HepG2 (cell line): ENCODE measurements at regions not wholly inside any gene's neighbourhood (a gene's known extent, or its start where the extent isn't known, plus 50 kb on each side); places are given as distances from the start of the nearest gene placed in this dataset.

ENCODE experiments used
- ATAC-seq: fragments of 200-7000 bp; cut with Tn5 transposase; 3 replicates; pipeline ENCODE4 v1.9.1; 2020; ENCODE audit warnings: mild to moderate bottlenecking, moderate library complexity
- BruUV-seq: library from RNA; stranded (reverse); fragments of 400-500 nt; replicated peaks from 2 replicates; lab custom pipeline; 2021; lab: Mats Ljungman, UMichigan
- CTCF ChIA-PET: fragments of 300-600 bp; formaldehyde crosslinking; extraction: SDS; loops from one replicate; lab custom pipeline; 2021; ENCODE audit warnings: low total read pairs, inconsistent platforms, low intra/inter-chr PET ratio; lab: Yijun Ruan, JAX
- POLR2A ChIA-PET: fragments of 350-600 bp; sonication (Branson Sonifier 250); formaldehyde crosslinking; loops from one replicate; lab custom pipeline; 2020; ENCODE audit warnings: antibody characterized with exemption, inconsistent platforms; lab: Yijun Ruan, JAX
- DNase-seq: peaks from one replicate; pipeline ENCODE4 v3.0.0-alpha.2; 2015; ENCODE audit warnings: low spot score
- FAIRE-seq: peaks from 3 replicates; lab custom pipeline; 2011; peaks lifted over from hg19 to GRCh38; lab: Jason Lieb, UNC
- H2AFZ ChIP-seq: one replicate; pipeline ENCODE4 v1.6.1; 2011; ENCODE audit warnings: low read length, inconsistent platforms
- H3K27ac ChIP-seq: fragments of 300-600 bp; 3 replicates; pipeline ENCODE4 v1.8.0; 2011; ENCODE audit warnings: mixed run types, mild to moderate bottlenecking, mixed read lengths, low read length, inconsistent platforms; ENCODE audit not compliant: insufficient read depth; ENCODE audit errors: extremely low read length
- H3K27me3 ChIP-seq, 2 experiments: fragments of 200-600 bp in 1 of 2; 2 replicates in 1 of 2; 3 replicates in 1 of 2; pipeline versions ENCODE4 v1.6.0 to v1.8.0; 2011; ENCODE audit warnings: low read length in 2 of 2, mild to moderate bottlenecking in 2 of 2, moderate library complexity in 2 of 2, inconsistent platforms in 1 of 2; ENCODE audit not compliant: insufficient read depth in 2 of 2, control insufficient read depth in 1 of 2
- H3K36me3 ChIP-seq, 2 experiments: fragments of 200-600 bp in 1 of 2; replicated peaks in 1 of 2; 2 replicates in 1 of 2; 3 replicates in 1 of 2; pipeline versions ENCODE4 v1.5.1 to v1.8.0; 2011; ENCODE audit warnings: low read length in 2 of 2, inconsistent platforms in 1 of 2; ENCODE audit not compliant: insufficient read depth in 2 of 2, control insufficient read depth in 1 of 2
- H3K4me1 ChIP-seq: 2 replicates; pipeline ENCODE4 v1.5.1; 2012; ENCODE audit warnings: low read length, inconsistent platforms; ENCODE audit not compliant: insufficient read depth
- H3K4me2 ChIP-seq: 2 replicates; pipeline ENCODE4 v1.6.0; 2011; ENCODE audit warnings: low read depth, low read length, inconsistent platforms
- H3K4me3 ChIP-seq, 3 experiments: fragments of 200-600 bp in 1 of 3; sonication (generic), shearing (Covaris generic) in 1 of 3; replicated peaks in 1 of 3; 2 replicates each; pipeline ENCODE4 v1.5.1; 2011 to 2016; ENCODE audit warnings: low read length in 3 of 3, inconsistent platforms in 2 of 3, low read depth in 2 of 3, mild to moderate bottlenecking in 2 of 3, control low read depth in 1 of 3, mixed read lengths in 1 of 3; ENCODE audit not compliant: insufficient read depth in 1 of 3
- H3K79me2 ChIP-seq: one replicate; pipeline ENCODE4 v1.6.1; 2011; ENCODE audit warnings: low read length, inconsistent platforms; ENCODE audit not compliant: insufficient read depth
- H3K9ac ChIP-seq: 2 replicates; pipeline ENCODE4 v1.6.0; 2011; ENCODE audit warnings: mild to moderate bottlenecking, low read depth, low read length, inconsistent platforms; ENCODE audit not compliant: insufficient read depth
- H3K9me3 ChIP-seq: 2 replicates; pipeline ENCODE4 v1.5.1; 2012; ENCODE audit warnings: mild to moderate bottlenecking, low read length
- H4K20me1 ChIP-seq: 2 replicates; pipeline ENCODE4 v1.6.0; 2011; ENCODE audit warnings: inconsistent platforms, mild to moderate bottlenecking, low read length, moderate library complexity; ENCODE audit not compliant: insufficient read depth
- CTCF ChIP-seq: sonication (generic); formaldehyde crosslinking; IDR thresholded peaks from 2 replicates; pipeline ENCODE4 v1.5.0; 2020; ENCODE audit warnings: mild to moderate bottlenecking, missing genetic modification reagents, moderate library complexity
- GMEB2 ChIP-seq: IDR thresholded peaks from 2 replicates; pipeline ENCODE4 v1.6.1; 2016; ENCODE audit warnings: missing biosample characterization, missing genetic modification reagents, low read depth
- HNF1A ChIP-seq, 2 experiments: sonication (generic) in 1 of 2; formaldehyde crosslinking in 1 of 2; IDR thresholded peaks; 2 replicates each; pipeline versions ENCODE4 v1.4.0 to v1.6.1; 2016 to 2020; ENCODE audit warnings: borderline replicate concordance in 1 of 2, low read depth in 1 of 2, mild to moderate bottlenecking in 1 of 2, missing genetic modification reagents in 1 of 2
- JUNB ChIP-seq: sonication (generic); formaldehyde crosslinking; IDR thresholded peaks from 2 replicates; pipeline ENCODE4 v1.8.0; 2022; ENCODE audit warnings: missing genetic modification reagents, mild to moderate bottlenecking, borderline replicate concordance
- POLR2A ChIP-seq, 2 experiments: IDR thresholded peaks; 2 replicates each; pipeline ENCODE4 v1.6.1; 2011; ENCODE audit warnings: low read depth in 2 of 2, low read length in 2 of 2, mild to moderate bottlenecking in 1 of 2, moderate library complexity in 1 of 2; ENCODE audit not compliant: insufficient read depth in 1 of 2
- PREB ChIP-seq: sonication (generic); formaldehyde crosslinking; IDR thresholded peaks from 2 replicates; pipeline ENCODE4 v1.4.0; 2020; ENCODE audit warnings: missing genetic modification reagents
- SMC3 ChIP-seq: IDR thresholded peaks from 2 replicates; pipeline ENCODE4 v1.6.1; 2011; ENCODE audit warnings: low read length, improper control_type of control experiment
- SNAPC2 ChIP-seq: sonication (generic); formaldehyde crosslinking; IDR thresholded peaks from 2 replicates; pipeline ENCODE4 v1.8.1; 2022; ENCODE audit warnings: mild to moderate bottlenecking, missing genetic modification reagents
- STAG1 ChIP-seq: sonication (generic); formaldehyde crosslinking; IDR thresholded peaks from 2 replicates; pipeline ENCODE4 v1.4.0; 2020; ENCODE audit warnings: missing genetic modification reagents
- TRIM22 ChIP-seq: fragments of 450-650 bp; IDR thresholded peaks from 2 replicates; pipeline ENCODE4 v1.6.1; 2017
- ZC3H4 ChIP-seq: sonication (generic); formaldehyde crosslinking; IDR thresholded peaks from 2 replicates; pipeline ENCODE4 v1.4.0; 2020; ENCODE audit warnings: missing genetic modification reagents, borderline replicate concordance
- ZNF839 ChIP-seq: sonication (generic); formaldehyde crosslinking; IDR thresholded peaks from 2 replicates; pipeline ENCODE4 v1.4.0; 2020; ENCODE audit warnings: missing genetic modification reagents, mild to moderate bottlenecking, borderline replicate concordance
- ZZZ3 ChIP-seq: sonication (generic); formaldehyde crosslinking; IDR thresholded peaks from 2 replicates; pipeline ENCODE4 v1.4.0; 2020; ENCODE audit warnings: missing genetic modification reagents, mild to moderate bottlenecking, borderline replicate concordance
- WGBS: methylation state at CpG from one replicate; pipeline ENCODE4 v1.1.6; 2017; ENCODE audit warnings: low lambda C conversion rate; 5-methylcytosine and 5-hydroxymethylcytosine counted together
- in situ Hi-C: cut with HindIII; loops from 2 replicates; pipeline ENCODE4 v1.10.0; 2017; ENCODE audit warnings: low pct_unique_long_range_greater_than_20kb; ENCODE audit not compliant: extremely low pct_ligation_motif_present
- intact Hi-C: fragments of 100-400 bp; cut with micrococcal nuclease; formaldehyde crosslinking; loops from one replicate; pipeline ENCODE4 v1.10.0; 2022; ENCODE audit not compliant: unreplicated experiment

GRCh38 chr2:146312899-146313298 is 1531.9 kb upstream of the ACVR2A start:
- no peaks in the 10 kb centered on the region for H3K4me1 ChIP-seq
- intact Hi-C loops (no loop called here), in situ Hi-C loops (no loop called here)
- no peaks in the 10 kb centered on the region; the same call in 1 of the 2 replicates for H3K9me3 ChIP-seq
- 2% methylated on average over 2 of the region's 2 CpGs for WGBS
- POLR2A ChIA-PET, result no interaction called here
- FAIRE-seq (no peak), ATAC-seq (no peak), DNase-seq (no peak)
- no peak overlapping the region for H3K4me2 ChIP-seq
- H3K9ac ChIP-seq, result no peak overlapping the region
- CTCF ChIA-PET, result no interaction called here
- no peak overlapping the region for H3K27ac ChIP-seq
- no peak overlapping the region for H3K4me3 ChIP-seq
- no peaks in the 10 kb centered on the region for H3K36me3 ChIP-seq
- H2AFZ ChIP-seq, result no peak overlapping the region
- no peaks in the 10 kb centered on the region for H3K27me3 ChIP-seq
- no peaks in the 10 kb centered on the region for H3K79me2 ChIP-seq
- no peaks in the 10 kb centered on the region for H4K20me1 ChIP-seq
- BruUV-seq, result no TSS peak
- TF ChIP-seq POLR2A (IDR thresholded peaks at IDR 0.05; ENCODE audit: insufficient read depth in 1 of 2, low read depth in 2 of 2, low read length in 2 of 2) (no peak), ZC3H4 (no peak), JUNB (CRISPR knock-in tag) (no peak), HNF1A (IDR thresholded peaks at IDR 0.05; ENCODE audit: low read depth) (no peak), HNF1A (CRISPR knock-in tag; IDR thresholded peaks at IDR 0.05; ENCODE audit: borderline replicate concordance) (no peak), SMC3 (0 out of 2 replicates have a peak, but pooled peaks have one; percentile 15), ZNF839 (CRISPR knock-in tag) (no peak), STAG1 (CRISPR knock-in tag) (peak; percentile 59), TRIM22 (no peak), ZZZ3 (CRISPR knock-in tag) (no peak), SNAPC2 (CRISPR knock-in tag) (no peak), PREB (CRISPR knock-in tag) (no peak), CTCF (CRISPR knock-in tag) (peak; percentile 35; the same call in 1 of the 2 replicates), GMEB2 (CRISPR knock-in tag) (no peak)
